CD4-positive, alpha-beta T cell treated with Interleukin-15 for 1 hour (primary cell): ENCODE measurements at regions not wholly inside any gene's neighbourhood (a gene's known extent, or its start where the extent isn't known, plus 50 kb on each side); places are given as distances from the start of the nearest gene placed in this dataset.
"Not testable (repeated sequence)": the region's sequence is repeated elsewhere in the genome, so short reads cannot be mapped to it uniquely, and the experiment has no call there.

Source experiments
- DNase-seq: peaks from one replicate; pipeline ENCODE4 v3.0.0-alpha.2; 2020

- DNase-seq, result no peak
These were observed 1579.6 kb upstream of the SLC10A2 start for GRCh38 chr13:104645786-104646185.

- no peak for DNase-seq
These were observed 1575.1 kb upstream of the SLC10A2 start for GRCh38 chr13:104641309-104641708.

- DNase-seq, result no peak
These were observed 1569.7 kb upstream of the SLC10A2 start for GRCh38 chr13:104635879-104636278.

- no peak for DNase-seq
These were observed 1567.8 kb upstream of the SLC10A2 start for GRCh38 chr13:104634016-104634415.

- DNase-seq, result no peak
These were observed 1566.5 kb upstream of the SLC10A2 start for GRCh38 chr13:104632736-104633135.

GRCh38 chr13:104625201-104625600, 1559.0 kb upstream of the SLC10A2 start:
- no peak for DNase-seq

GRCh38 chr13:104616990-104617389, 1550.8 kb upstream of the SLC10A2 start:
- DNase-seq, result no peak

- no peak for DNase-seq
These were observed 1548.3 kb upstream of the SLC10A2 start for GRCh38 chr13:104614361-104615145.

- no peak for DNase-seq
These were observed 1542.1 kb upstream of the SLC10A2 start for GRCh38 chr13:104608331-104608730.

- not testable (repeated sequence) for DNase-seq
These were observed 1539.2 kb upstream of the SLC10A2 start for GRCh38 chr13:104605435-104605834.

GRCh38 chr13:104597546-104598180, 1531.4 kb upstream of the SLC10A2 start:
- DNase-seq, result no peak

- no peak for DNase-seq
These were observed 1529.3 kb upstream of the SLC10A2 start for GRCh38 chr13:104595511-104595910.

GRCh38 chr13:104594806-104595205, 1528.6 kb upstream of the SLC10A2 start:
- no peak for DNase-seq

GRCh38 chr13:104593693-104594092, 1527.5 kb upstream of the SLC10A2 start:
- no peak for DNase-seq

- no peak for DNase-seq
These were observed 1527.0 kb upstream of the SLC10A2 start for GRCh38 chr13:104593251-104593576.

- DNase-seq, result no peak
These were observed 1526.5 kb upstream of the SLC10A2 start for GRCh38 chr13:104592545-104593250.

- no peak for DNase-seq
These were observed 1525.9 kb upstream of the SLC10A2 start for GRCh38 chr13:104592127-104592526.

- no peak for DNase-seq
These were observed 1520.0 kb upstream of the SLC10A2 start for GRCh38 chr13:104586051-104586746.

- DNase-seq, result no peak
These were observed 1518.3 kb upstream of the SLC10A2 start for GRCh38 chr13:104584481-104584880.

GRCh38 chr13:104580931-104581330, 1514.7 kb upstream of the SLC10A2 start:
- DNase-seq, result no peak

- no peak for DNase-seq
These were observed 1511.0 kb upstream of the SLC10A2 start for GRCh38 chr13:104577071-104577815.

GRCh38 chr13:104571893-104572229, 1505.6 kb upstream of the SLC10A2 start:
- no peak for DNase-seq
